Lower lobe of right lung (tissue), 2 donors: ENCODE measurements at regions not wholly inside any gene's neighbourhood (a gene's known extent, or its start where the extent isn't known, plus 50 kb on each side); places are given as distances from the start of the nearest gene placed in this dataset.
A peak's percentile ranks its signal among the peaks of the same experiment; 100 is the strongest.

Experiments
- ATAC-seq, 2 donors: fragments of 200-7000 bp; cut with Tn5 transposase; one replicate each; pipeline ENCODE4 v1.9.1; 2020 to 2022; ENCODE audit warnings: mild to moderate bottlenecking in 2 of 2, moderate library complexity in 2 of 2
- DNase-seq: peaks from one replicate; pipeline ENCODE4 v3.0.0-alpha.2; 2020
- H3K27ac ChIP-seq: fragments of 200-600 bp; one replicate; pipeline ENCODE4 v1.8.0; 2022
- H3K27me3 ChIP-seq: fragments of 200-600 bp; one replicate; pipeline ENCODE4 v1.8.0; 2022; ENCODE audit warnings: low read depth
- H3K36me3 ChIP-seq: fragments of 200-600 bp; one replicate; pipeline ENCODE4 v1.8.0; 2022; ENCODE audit warnings: mild to moderate bottlenecking
- H3K4me1 ChIP-seq: fragments of 200-600 bp; one replicate; pipeline ENCODE4 v1.8.0; 2022
- H3K4me3 ChIP-seq: fragments of 200-600 bp; one replicate; pipeline ENCODE4 v1.8.0; 2022; ENCODE audit warnings: mild to moderate bottlenecking
- H3K9me3 ChIP-seq: fragments of 200-600 bp; one replicate; pipeline ENCODE4 v1.8.0; 2022
- intact Hi-C: fragments of 100-400 bp; cut with DNase I; formaldehyde crosslinking; loops from one replicate; pipeline ENCODE4 v1.11.0; 2022
- TF ChIP-seq, protein P1 (sequence below): fragments of 200-600 bp; IDR thresholded peaks from one replicate; pipeline ENCODE4 v1.8.0; 2022; ENCODE audit warnings: antibody characterized with exemption, mild to moderate bottlenecking
- donor health status: DM: no; HTN: yes; CAD: no; lungs with severe emphysema.

DNA sequence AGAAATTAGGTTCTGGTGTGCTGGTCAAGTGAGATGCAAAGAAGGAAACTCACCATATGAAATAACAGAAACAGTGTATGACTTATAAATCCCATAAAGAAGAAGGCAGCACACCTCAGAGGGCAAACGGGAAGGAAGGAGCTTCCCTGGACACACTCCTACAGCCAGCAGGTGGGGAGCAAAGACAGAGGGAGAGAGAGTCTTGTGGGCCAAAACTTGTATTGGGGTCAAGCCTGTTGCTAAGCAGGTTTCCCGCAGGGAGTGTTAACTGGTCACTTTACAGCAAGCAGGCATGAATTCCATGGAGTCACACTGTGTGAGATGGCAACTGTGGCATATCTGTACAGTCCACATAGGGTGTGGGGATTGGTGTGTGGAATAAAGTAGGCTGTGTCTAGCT is 222.9 kb upstream of the NDN start:
- Histone ChIP-seq H3K27me3 (no peaks in the 10 kb centered on the region), H3K27ac (no peak overlapping the region), H3K4me1 (no peaks in the 10 kb centered on the region), H3K9me3 (no peaks in the 10 kb centered on the region), H3K36me3 (no peaks in the 10 kb centered on the region), H3K4me3 (no peak overlapping the region)
- ATAC-seq: no peak
- intact Hi-C loops: no loop called here
- DNase-seq: no peak
- TF ChIP-seq, protein P1, sequence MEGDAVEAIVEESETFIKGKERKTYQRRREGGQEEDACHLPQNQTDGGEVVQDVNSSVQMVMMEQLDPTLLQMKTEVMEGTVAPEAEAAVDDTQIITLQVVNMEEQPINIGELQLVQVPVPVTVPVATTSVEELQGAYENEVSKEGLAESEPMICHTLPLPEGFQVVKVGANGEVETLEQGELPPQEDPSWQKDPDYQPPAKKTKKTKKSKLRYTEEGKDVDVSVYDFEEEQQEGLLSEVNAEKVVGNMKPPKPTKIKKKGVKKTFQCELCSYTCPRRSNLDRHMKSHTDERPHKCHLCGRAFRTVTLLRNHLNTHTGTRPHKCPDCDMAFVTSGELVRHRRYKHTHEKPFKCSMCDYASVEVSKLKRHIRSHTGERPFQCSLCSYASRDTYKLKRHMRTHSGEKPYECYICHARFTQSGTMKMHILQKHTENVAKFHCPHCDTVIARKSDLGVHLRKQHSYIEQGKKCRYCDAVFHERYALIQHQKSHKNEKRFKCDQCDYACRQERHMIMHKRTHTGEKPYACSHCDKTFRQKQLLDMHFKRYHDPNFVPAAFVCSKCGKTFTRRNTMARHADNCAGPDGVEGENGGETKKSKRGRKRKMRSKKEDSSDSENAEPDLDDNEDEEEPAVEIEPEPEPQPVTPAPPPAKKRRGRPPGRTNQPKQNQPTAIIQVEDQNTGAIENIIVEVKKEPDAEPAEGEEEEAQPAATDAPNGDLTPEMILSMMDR: no peak

DNA sequence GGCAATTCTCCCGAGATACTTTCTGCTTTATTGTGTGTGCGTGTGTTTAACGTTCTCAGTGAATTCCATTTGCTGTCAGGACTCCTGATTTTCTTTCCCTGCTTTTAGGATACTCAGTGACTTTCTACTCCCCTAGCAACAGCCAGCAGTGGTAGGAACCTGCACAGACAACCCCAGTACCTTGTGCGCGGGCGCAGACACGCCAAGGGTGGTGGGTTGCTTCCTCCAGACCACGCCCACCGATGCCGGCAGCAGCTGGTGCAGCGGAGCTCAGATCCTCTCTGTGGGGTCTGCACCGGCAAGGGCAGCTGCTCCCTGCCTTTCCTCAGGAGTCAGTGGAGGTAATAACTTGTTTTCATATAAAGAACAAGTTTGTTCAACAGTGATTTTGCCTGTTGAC is 225.1 kb upstream of the NDN start:
- Histone ChIP-seq H3K27me3 (no peaks in the 10 kb centered on the region), H3K4me1 (no peaks in the 10 kb centered on the region), H3K27ac (no peak overlapping the region), H3K4me3 (no peak overlapping the region), H3K36me3 (no peaks in the 10 kb centered on the region), H3K9me3 (no peaks in the 10 kb centered on the region)
- no peak for ATAC-seq
- no peak for DNase-seq
- intact Hi-C loops: no loop called here
- TF ChIP-seq, protein P1: no peak

DNA sequence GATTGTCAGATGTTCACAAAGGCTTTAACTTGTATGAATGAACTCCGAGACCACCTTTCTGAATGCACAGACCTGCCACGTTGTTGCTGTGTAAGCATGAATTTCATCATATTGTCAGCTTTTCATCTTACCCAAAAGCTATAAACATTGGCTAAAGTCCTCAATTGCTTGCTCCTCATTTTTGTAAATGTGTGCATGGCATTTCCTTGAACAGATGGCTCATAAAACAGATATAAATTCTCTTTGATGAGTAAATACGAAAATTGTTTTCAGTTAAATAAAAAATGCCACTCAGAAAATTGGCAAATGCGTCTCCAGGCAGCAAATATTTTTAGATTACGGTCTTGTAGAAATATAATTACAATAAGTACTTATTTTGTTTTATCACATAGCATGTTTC is 226.0 kb upstream of the NDN start:
- no peak for ATAC-seq
- Histone ChIP-seq H3K27me3 (no peaks in the 10 kb centered on the region), H3K27ac (no peak overlapping the region), H3K9me3 (no peaks in the 10 kb centered on the region), H3K4me3 (no peak overlapping the region), H3K36me3 (no peaks in the 10 kb centered on the region), H3K4me1 (no peaks in the 10 kb centered on the region)
- DNase-seq: no peak
- TF ChIP-seq, protein P1: no peak
- intact Hi-C loops: no loop called here

DNA sequence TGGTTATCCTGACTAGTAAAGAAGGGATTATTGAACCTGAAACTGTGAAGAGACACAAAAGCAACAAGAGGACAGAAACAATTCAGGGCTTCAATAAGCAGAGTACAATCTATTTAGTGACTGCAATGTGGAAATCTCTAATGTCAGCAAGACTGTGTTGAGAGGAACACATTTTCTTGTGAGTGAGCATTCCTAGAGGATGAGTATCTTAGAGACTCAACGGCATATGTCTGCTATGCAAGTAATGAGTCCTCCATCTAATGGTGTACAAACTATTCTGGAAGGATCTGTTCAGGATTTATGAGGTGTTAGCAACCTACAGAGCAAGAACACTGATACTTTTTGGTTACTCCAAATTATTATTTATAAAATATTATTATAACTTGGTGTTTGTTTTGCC is 226.5 kb upstream of the NDN start:
- no peak overlapping the region for H3K27ac ChIP-seq
- no peaks in the 10 kb centered on the region for H3K36me3 ChIP-seq
- H3K4me3 ChIP-seq: no peak overlapping the region
- H3K4me1 ChIP-seq: no peaks in the 10 kb centered on the region
- no peaks in the 10 kb centered on the region for H3K27me3 ChIP-seq
- H3K9me3 ChIP-seq: no peaks in the 10 kb centered on the region
- intact Hi-C loops: no loop called here
- TF ChIP-seq, protein P1: no peak
- ATAC-seq (no peak), DNase-seq (no peak)

DNA sequence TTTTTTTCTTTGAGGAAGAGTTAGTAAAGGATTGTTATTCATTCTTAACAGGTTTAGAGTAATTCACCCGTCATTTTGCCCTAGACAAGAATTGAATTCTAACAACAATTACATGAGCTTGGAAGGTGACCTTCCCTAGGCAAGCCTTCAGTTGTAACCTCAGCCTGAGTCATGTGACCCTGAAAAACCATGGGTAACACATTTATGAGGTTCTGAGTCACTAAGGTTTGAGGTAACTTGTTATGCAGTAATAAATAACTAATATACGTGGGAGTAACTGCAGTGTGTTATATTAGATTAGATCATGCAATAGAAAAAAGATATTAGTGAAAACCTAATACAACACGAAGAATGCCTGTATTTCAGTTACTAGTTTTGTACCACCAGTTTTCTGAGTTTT is 237.6 kb upstream of the NDN start:
- H3K27me3 ChIP-seq: no peaks in the 10 kb centered on the region
- TF ChIP-seq, protein P1: no peak
- no peak for ATAC-seq
- no peaks in the 10 kb centered on the region for H3K9me3 ChIP-seq
- H3K36me3 ChIP-seq: no peaks in the 10 kb centered on the region
- no peak overlapping the region for H3K27ac ChIP-seq
- no peak overlapping the region for H3K4me3 ChIP-seq
- no peaks in the 10 kb centered on the region for H3K4me1 ChIP-seq
- intact Hi-C loops: no loop called here
- no peak for DNase-seq

DNA sequence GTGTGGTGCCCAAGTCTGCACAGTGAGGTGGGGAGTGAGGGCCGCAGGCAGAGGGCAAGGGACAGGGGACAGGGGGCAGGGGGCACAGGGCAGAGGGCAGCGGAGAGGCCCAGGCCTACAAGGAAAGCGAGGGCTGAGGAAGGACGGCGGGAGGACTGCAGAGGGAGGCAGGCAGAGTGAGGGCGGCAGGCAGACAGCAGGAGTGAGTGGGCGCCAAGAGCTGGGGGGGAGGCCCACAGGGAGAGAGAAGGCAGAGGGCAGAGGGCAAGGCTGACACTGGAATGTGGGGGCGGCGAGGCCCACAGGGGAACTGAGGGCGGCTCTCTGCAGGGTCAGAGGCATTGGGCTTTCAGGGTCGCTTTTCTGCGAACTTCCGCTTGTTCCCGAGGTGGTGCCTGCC is 267.8 kb upstream of the NDN start:
- ATAC-seq (peak in 1 of 2 donors; percentile 21), DNase-seq (no peak)
- no peak overlapping the region for H3K4me3 ChIP-seq
- TF ChIP-seq, protein P1: no peak
- no peaks in the 10 kb centered on the region for H3K27me3 ChIP-seq
- H3K4me1 ChIP-seq: no peaks in the 10 kb centered on the region
- no peaks in the 10 kb centered on the region for H3K9me3 ChIP-seq
- H3K27ac ChIP-seq: no peak overlapping the region
- intact Hi-C loops: no loop called here
- no peaks in the 10 kb centered on the region for H3K36me3 ChIP-seq
